HCT116 (cell line): ENCODE measurements at regions not wholly inside any gene's neighbourhood (a gene's known extent, or its start where the extent isn't known, plus 50 kb on each side); places are given as distances from the start of the nearest gene placed in this dataset.

ENCODE experiments used
- CTCF ChIP-seq, 3 experiments: fragments of 200-600 bp in 1 of 3; sonication (generic) in 1 of 3; IDR thresholded peaks in 2 of 3; conservative IDR thresholded peaks in 1 of 3; 2 replicates each; pipeline ENCODE4 v1.5.1; 2012 to 2017; ENCODE audit warnings: low read depth in 2 of 3, low read length in 2 of 3, antibody characterized with exemption in 1 of 3, borderline replicate concordance in 1 of 3, control low read depth in 1 of 3, mild to moderate bottlenecking in 1 of 3, mixed read lengths in 1 of 3, mixed run types in 1 of 3, moderate library complexity in 1 of 3; ENCODE audit not compliant: insufficient read depth in 1 of 3
- EZH2 ChIP-seq: fragments of 200-600 bp; sonication (generic); IDR thresholded peaks from 2 replicates; pipeline ENCODE4 v1.6.1; 2017; ENCODE audit warnings: antibody characterized with exemption, mixed run types
- EZH2phosphoT487 ChIP-seq: fragments of 200-600 bp; IDR thresholded peaks from 2 replicates; pipeline ENCODE4 v1.6.1; 2018; ENCODE audit warnings: antibody characterized with exemption, borderline replicate concordance
- JUND ChIP-seq: IDR thresholded peaks from 2 replicates; pipeline ENCODE4 v1.6.1; 2012
- MAX ChIP-seq: IDR thresholded peaks from 2 replicates; pipeline ENCODE4 v1.6.1; 2012
- POLR2A ChIP-seq: IDR thresholded peaks from 2 replicates; pipeline ENCODE4 v1.7.0; 2011; ENCODE audit warnings: borderline replicate concordance; ENCODE audit not compliant: insufficient read depth, insufficient read length; ENCODE audit errors: extremely low read depth
- POLR2AphosphoS5 ChIP-seq: IDR thresholded peaks from 2 replicates; pipeline ENCODE4 v1.6.1; 2011; ENCODE audit warnings: mild to moderate bottlenecking, low read depth, low read length, moderate library complexity
- RAD21 ChIP-seq: IDR thresholded peaks from 2 replicates; pipeline ENCODE4 v1.6.1; 2012; ENCODE audit warnings: low read depth, mild to moderate bottlenecking
- REST ChIP-seq: IDR thresholded peaks from 2 replicates; pipeline ENCODE4 v1.6.1; 2012; ENCODE audit warnings: low read depth
- TCF7L2 ChIP-seq: IDR thresholded peaks from 2 replicates; pipeline ENCODE4 v1.7.0; 2011; ENCODE audit warnings: borderline replicate concordance, inconsistent platforms; ENCODE audit not compliant: insufficient read depth, insufficient read length; ENCODE audit errors: extremely low read depth
- ZBTB33 ChIP-seq: IDR thresholded peaks from 2 replicates; pipeline ENCODE4 v1.6.1; 2011; ENCODE audit warnings: mild to moderate bottlenecking, low read length, moderate library complexity; ENCODE audit not compliant: insufficient replicate concordance; ENCODE audit errors: extremely low read depth
- ZNF274 ChIP-seq: fragments of 200-500 bp; sonication (Bioruptor generic); IDR thresholded peaks from 2 replicates; pipeline ENCODE4 v1.6.1; 2014; ENCODE audit warnings: mild to moderate bottlenecking, low read depth, low read length, inconsistent platforms

GRCh38 chr4:62899646-62900364 is 1509.4 kb downstream of the TECRL start:
- TF ChIP-seq CTCF (IDR thresholded peaks at IDR 0.05 in 2 of 3, conservative IDR thresholded peaks at IDR 0.05 in 1 of 3; ENCODE audit: borderline replicate concordance in 1 of 3, insufficient read depth in 1 of 3, low read depth in 2 of 3, low read length in 2 of 3) (no peak), POLR2A (no peak), REST (no peak), EZH2 (no peak), JUND (no peak), POLR2AphosphoS5 (no peak), RAD21 (no peak), MAX (no peak), ZNF274 (no peak), TCF7L2 (no peak), EZH2phosphoT487 (no peak), ZBTB33 (no peak)
